Loucy (cell line): ENCODE measurements at regions not wholly inside any gene's neighbourhood (a gene's known extent, or its start where the extent isn't known, plus 50 kb on each side); places are given as distances from the start of the nearest gene placed in this dataset.

Source experiments
- EZH2phosphoT487 ChIP-seq: fragments of 200-600 bp; IDR thresholded peaks from 2 replicates; pipeline ENCODE4 v1.6.1; 2018; ENCODE audit warnings: antibody characterized with exemption, mild to moderate bottlenecking, moderate library complexity, borderline replicate concordance
- TF ChIP-seq, protein P1 (sequence below): fragments of 200-600 bp; sonication (generic); conservative IDR thresholded peaks from 2 replicates; pipeline ENCODE4 v1.5.1; 2014; ENCODE audit warnings: mild to moderate bottlenecking, antibody characterized with exemption, low read length

DNA sequence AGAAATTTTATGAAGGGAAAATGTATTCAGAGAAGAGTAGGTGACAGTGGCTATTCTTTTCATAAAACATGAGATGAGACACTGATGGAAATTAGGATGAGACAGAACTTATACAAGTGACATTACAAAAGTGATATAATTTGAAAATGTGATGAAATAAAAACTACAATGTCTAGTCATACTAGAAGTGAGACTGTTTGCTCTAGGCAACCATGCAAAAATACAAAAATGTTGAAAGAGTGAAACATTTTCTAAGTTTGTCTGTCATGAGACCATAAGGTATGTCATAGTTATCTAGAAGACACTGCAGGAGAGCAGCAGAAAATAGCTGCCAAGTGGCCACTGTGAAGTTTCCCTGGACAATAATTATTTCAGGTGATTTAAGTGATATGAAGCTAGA, 459.5 kb downstream of the DIPK2A start:
- TF ChIP-seq, protein P1, sequence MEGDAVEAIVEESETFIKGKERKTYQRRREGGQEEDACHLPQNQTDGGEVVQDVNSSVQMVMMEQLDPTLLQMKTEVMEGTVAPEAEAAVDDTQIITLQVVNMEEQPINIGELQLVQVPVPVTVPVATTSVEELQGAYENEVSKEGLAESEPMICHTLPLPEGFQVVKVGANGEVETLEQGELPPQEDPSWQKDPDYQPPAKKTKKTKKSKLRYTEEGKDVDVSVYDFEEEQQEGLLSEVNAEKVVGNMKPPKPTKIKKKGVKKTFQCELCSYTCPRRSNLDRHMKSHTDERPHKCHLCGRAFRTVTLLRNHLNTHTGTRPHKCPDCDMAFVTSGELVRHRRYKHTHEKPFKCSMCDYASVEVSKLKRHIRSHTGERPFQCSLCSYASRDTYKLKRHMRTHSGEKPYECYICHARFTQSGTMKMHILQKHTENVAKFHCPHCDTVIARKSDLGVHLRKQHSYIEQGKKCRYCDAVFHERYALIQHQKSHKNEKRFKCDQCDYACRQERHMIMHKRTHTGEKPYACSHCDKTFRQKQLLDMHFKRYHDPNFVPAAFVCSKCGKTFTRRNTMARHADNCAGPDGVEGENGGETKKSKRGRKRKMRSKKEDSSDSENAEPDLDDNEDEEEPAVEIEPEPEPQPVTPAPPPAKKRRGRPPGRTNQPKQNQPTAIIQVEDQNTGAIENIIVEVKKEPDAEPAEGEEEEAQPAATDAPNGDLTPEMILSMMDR, result no peak
- TF ChIP-seq EZH2phosphoT487, result no peak
